ENCODE measurements at regions not wholly inside any gene's neighbourhood (a gene's known extent, or its start where the extent isn't known, plus 50 kb on each side); places are given as distances from the start of the nearest gene placed in this dataset.

- ATAC-seq (replicated peaks) (no peak), DNase-seq (no peak)
- Mint-ChIP-seq H3K36me3 (no peaks in the 10 kb centered on the region), H3K4me1 (no peaks in the 10 kb centered on the region), H3K9me3 (peaks cover 2 to 4% of the 10 kb centered on the region in 2 donors), H3K27me3 (no peaks in the 10 kb centered on the region), H3K4me3 (no peak overlapping the region), H3K27ac (no peak overlapping the region)
Observed at GRCh38 chr7:41536122-41536872, 166.6 kb downstream of the INHBA start.

GRCh38 chr7:41529831-41530230, 173.1 kb downstream of the INHBA start:
- no peaks in the 10 kb centered on the region for H3K27me3 Mint-ChIP-seq
- DNase-seq = no peak
- ATAC-seq (replicated peaks) = no peak
- H3K4me3 Mint-ChIP-seq = no peak overlapping the region
- H3K36me3 Mint-ChIP-seq = no peaks in the 10 kb centered on the region
- peaks cover 4 to 5% of the 10 kb centered on the region in 2 donors for H3K9me3 Mint-ChIP-seq
- no peaks in the 10 kb centered on the region for H3K4me1 Mint-ChIP-seq
- no peak overlapping the region for H3K27ac Mint-ChIP-seq

- DNase-seq (no peak), ATAC-seq (replicated peaks) (no peak)
- Mint-ChIP-seq H3K27me3 (peaks cover 0 to 6% of the 10 kb centered on the region in 2 donors), H3K4me1 (no peaks in the 10 kb centered on the region), H3K27ac (no peak overlapping the region), H3K36me3 (peaks cover 3 to 4% of the 10 kb centered on the region in 2 donors), H3K4me3 (no peak overlapping the region), H3K9me3 (peaks cover 9 to 20% of the 10 kb centered on the region in 2 donors)
Observed at GRCh38 chr7:41524876-41525275, 178.0 kb downstream of the INHBA start.

- Mint-ChIP-seq H3K27me3 (peaks cover 0 to 13% of the 10 kb centered on the region in 2 donors), H3K4me1 (no peaks in the 10 kb centered on the region), H3K4me3 (no peak overlapping the region), H3K27ac (no peak overlapping the region), H3K36me3 (peaks cover 3 to 5% of the 10 kb centered on the region in 2 donors), H3K9me3 (peaks cover 17 to 22% of the 10 kb centered on the region in 2 donors)
- no peak for DNase-seq
- no peak for ATAC-seq (replicated peaks)
Observed at GRCh38 chr7:41520445-41520844, 182.4 kb downstream of the INHBA start.

- Mint-ChIP-seq H3K9me3 (peaks cover 12% of the 10 kb centered on the region in 2 donors), H3K27ac (no peak overlapping the region), H3K4me3 (no peak overlapping the region), H3K4me1 (no peaks in the 10 kb centered on the region), H3K27me3 (peaks cover 0 to 13% of the 10 kb centered on the region in 2 donors), H3K36me3 (peaks cover 0 to 3% of the 10 kb centered on the region in 2 donors)
- no peak for DNase-seq
- no peak for ATAC-seq (replicated peaks)
Observed at GRCh38 chr7:41517771-41518170, 185.1 kb downstream of the INHBA start.

- no peak overlapping the region for H3K4me3 Mint-ChIP-seq
- H3K36me3 Mint-ChIP-seq = no peaks in the 10 kb centered on the region
- H3K4me1 Mint-ChIP-seq = no peaks in the 10 kb centered on the region
- H3K9me3 Mint-ChIP-seq = no peaks in the 10 kb centered on the region
- ATAC-seq (replicated peaks) (no peak), DNase-seq (no peak)
- H3K27ac Mint-ChIP-seq = no peak overlapping the region
- H3K27me3 Mint-ChIP-seq = peaks cover 3 to 6% of the 10 kb centered on the region in 2 donors
Observed at GRCh38 chr7:41508755-41509154, 194.1 kb downstream of the INHBA start.

GRCh38 chr7:41507686-41508268, 195.1 kb downstream of the INHBA start:
- Mint-ChIP-seq H3K9me3 (no peaks in the 10 kb centered on the region), H3K27me3 (peaks cover 3 to 6% of the 10 kb centered on the region in 2 donors), H3K4me1 (no peaks in the 10 kb centered on the region), H3K4me3 (no peak overlapping the region), H3K27ac (no peak overlapping the region), H3K36me3 (no peaks in the 10 kb centered on the region)
- ATAC-seq (replicated peaks) (no peak), DNase-seq (no peak)

GRCh38 chr7:41504214-41504980, 198.5 kb downstream of the INHBA start:
- Mint-ChIP-seq H3K27ac (no peak overlapping the region), H3K27me3 (peaks cover 3 to 6% of the 10 kb centered on the region in 2 donors), H3K4me3 (no peak overlapping the region), H3K4me1 (no peaks in the 10 kb centered on the region), H3K9me3 (no peaks in the 10 kb centered on the region), H3K36me3 (no peaks in the 10 kb centered on the region)
- DNase-seq (no peak), ATAC-seq (replicated peaks) (no peak)

GRCh38 chr7:41503438-41503837, 199.5 kb downstream of the INHBA start:
- Mint-ChIP-seq H3K27me3 (peaks cover 3 to 6% of the 10 kb centered on the region in 2 donors), H3K4me1 (no peaks in the 10 kb centered on the region), H3K36me3 (no peaks in the 10 kb centered on the region), H3K9me3 (no peaks in the 10 kb centered on the region), H3K27ac (no peak overlapping the region), H3K4me3 (no peak overlapping the region)
- DNase-seq (no peak), ATAC-seq (replicated peaks) (no peak)

GRCh38 chr7:41501466-41501865, 201.4 kb downstream of the INHBA start:
- no peak overlapping the region for H3K27ac Mint-ChIP-seq
- no peak for DNase-seq

GRCh38 chr7:41501006-41501405, 201.9 kb downstream of the INHBA start:
- peaks cover 3 to 5% of the 10 kb centered on the region in 2 donors for H3K27me3 Mint-ChIP-seq
- H3K9me3 Mint-ChIP-seq = no peaks in the 10 kb centered on the region
- no peak overlapping the region for H3K27ac Mint-ChIP-seq
- no peak overlapping the region for H3K4me3 Mint-ChIP-seq
- DNase-seq (no peak), ATAC-seq (replicated peaks) (no peak)
- H3K36me3 Mint-ChIP-seq = no peaks in the 10 kb centered on the region
- no peaks in the 10 kb centered on the region for H3K4me1 Mint-ChIP-seq

More at GRCh38 chr7:41501466-41501865, 201.4 kb downstream of the INHBA start:
- no peaks in the 10 kb centered on the region for H3K36me3 Mint-ChIP-seq
- no peak for ATAC-seq (replicated peaks)
- H3K4me1 Mint-ChIP-seq = no peaks in the 10 kb centered on the region
- no peaks in the 10 kb centered on the region for H3K9me3 Mint-ChIP-seq
- H3K27me3 Mint-ChIP-seq = peaks cover 3 to 6% of the 10 kb centered on the region in 2 donors
- H3K4me3 Mint-ChIP-seq = no peak overlapping the region

GRCh38 chr7:41492603-41493002, 210.3 kb downstream of the INHBA start:
- Mint-ChIP-seq H3K27me3 (no peaks in the 10 kb centered on the region), H3K4me1 (no peaks in the 10 kb centered on the region), H3K36me3 (no peaks in the 10 kb centered on the region)

GRCh38 chr7:41491883-41492471, 210.9 kb downstream of the INHBA start:
- H3K27ac Mint-ChIP-seq = no peak overlapping the region
- H3K4me1 Mint-ChIP-seq = no peaks in the 10 kb centered on the region
- H3K4me3 Mint-ChIP-seq = no peak overlapping the region
- ATAC-seq (replicated peaks) (no peak), DNase-seq (no peak)
- no peaks in the 10 kb centered on the region for H3K9me3 Mint-ChIP-seq
- H3K27me3 Mint-ChIP-seq = no peaks in the 10 kb centered on the region
- H3K36me3 Mint-ChIP-seq = no peaks in the 10 kb centered on the region

More at GRCh38 chr7:41492603-41493002, 210.3 kb downstream of the INHBA start:
- Mint-ChIP-seq H3K4me3 (no peak overlapping the region), H3K9me3 (no peaks in the 10 kb centered on the region), H3K27ac (no peak overlapping the region)
- ATAC-seq (replicated peaks) (no peak), DNase-seq (no peak)

GRCh38 chr7:41491308-41491707, 211.6 kb downstream of the INHBA start:
- DNase-seq (no peak), ATAC-seq (replicated peaks) (no peak)
- Mint-ChIP-seq H3K27ac (no peak overlapping the region), H3K36me3 (no peaks in the 10 kb centered on the region), H3K27me3 (no peaks in the 10 kb centered on the region), H3K4me3 (no peak overlapping the region), H3K4me1 (no peaks in the 10 kb centered on the region), H3K9me3 (no peaks in the 10 kb centered on the region)

Data from stimulated activated naive B cell treated with anti-CD40 and anti-IgM and Interleukin-4, amounts not matched to agents 10 μg/mL and 1 μg/mL and 100 μg/mL, for 72 hours (primary cell).